Tibial nerve (tissue), 4 donors: ENCODE measurements at regions not wholly inside any gene's neighbourhood (a gene's known extent, or its start where the extent isn't known, plus 50 kb on each side); places are given as distances from the start of the nearest gene placed in this dataset.

Experiments used
- DNase-seq, 2 donors: peaks; one replicate each; pipeline ENCODE4 v3.0.0-alpha.2; 2019; ENCODE audit warnings: low spot score in 2 of 2
- H3K27ac ChIP-seq, 4 donors: fragments of 200-600 bp; sonication (generic) in 3 of 4; one replicate each; pipeline ENCODE4 v1.5.1; 2017 to 2019; ENCODE audit warnings: mild to moderate bottlenecking in 1 of 4
- H3K27me3 ChIP-seq, 2 donors: fragments of 200-600 bp; sonication (generic) in 1 of 2; one replicate each; pipeline versions ENCODE4 v1.5.1 to v1.6.0; 2017 to 2019
- H3K36me3 ChIP-seq, 3 donors: fragments of 200-600 bp; sonication (generic); one replicate each; pipeline ENCODE4 v1.5.1; 2018 to 2019
- H3K4me1 ChIP-seq, 4 donors: fragments of 200-600 bp; sonication (generic) in 3 of 4; one replicate each; pipeline ENCODE4 v1.5.1; 2017 to 2019
- H3K4me3 ChIP-seq, 4 donors: fragments of 200-600 bp; sonication (generic) in 3 of 4; one replicate each; pipeline ENCODE4 v1.5.1; 2017 to 2019; ENCODE audit warnings: mild to moderate bottlenecking in 1 of 4, moderate library complexity in 1 of 4
- H3K9me3 ChIP-seq, 4 donors: fragments of 200-600 bp; sonication (generic) in 3 of 4; one replicate each; pipeline ENCODE4 v1.5.1; 2017 to 2019
- EP300 ChIP-seq, 2 donors: sonication (generic); formaldehyde crosslinking; IDR thresholded peaks; one replicate each; pipeline ENCODE4 v1.6.1; 2017; ENCODE audit warnings: antibody characterized with exemption in 2 of 2, mild to moderate bottlenecking in 1 of 2
- POLR2A ChIP-seq, 2 donors: fragments of 450-650 bp; IDR thresholded peaks; one replicate each; pipeline ENCODE4 v1.6.1; 2017; ENCODE audit warnings: antibody characterized with exemption in 2 of 2, mild to moderate bottlenecking in 2 of 2, moderate library complexity in 2 of 2
- WGBS, 2 donors: methylation state at CpG; one replicate each; pipeline ENCODE4 v1.1.5; 2018; 5-methylcytosine and 5-hydroxymethylcytosine counted together
- TF ChIP-seq, protein P1 (sequence below), 5 experiments: fragments of 200-600 bp in 3 of 5; fragments of 450-650 bp in 2 of 5; sonication (generic) in 3 of 5; IDR thresholded peaks; one replicate each; pipeline ENCODE4 v1.5.1; 2016 to 2019; ENCODE audit warnings: antibody characterized with exemption in 5 of 5, mild to moderate bottlenecking in 3 of 5, moderate library complexity in 2 of 5

DNA sequence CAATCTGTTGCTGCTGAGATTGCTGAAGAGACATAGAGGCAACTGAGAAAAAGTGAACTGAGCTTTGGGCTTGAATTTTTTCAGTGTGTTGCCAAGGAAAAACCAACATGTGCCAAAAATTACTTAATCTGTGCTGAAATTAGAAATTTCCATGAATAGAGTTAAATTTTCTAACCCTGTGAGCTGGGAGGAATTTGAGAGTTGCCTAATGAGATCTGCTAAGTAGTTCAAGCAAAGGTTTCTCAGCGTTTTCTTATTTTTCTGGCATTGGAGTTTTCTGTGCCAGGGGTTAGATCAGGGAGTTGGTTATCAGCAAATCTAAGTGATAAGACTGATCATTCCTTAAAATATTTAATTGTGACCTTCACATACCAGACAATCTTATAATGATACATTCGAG, 457.5 kb upstream of the GNPDA2 start:
- H3K4me1 ChIP-seq = peaks cover 0 to 3% (median 0%) of the 10 kb centered on the region in 4 donors
- no peak overlapping the region for H3K4me3 ChIP-seq
- DNase-seq = no peak
- H3K9me3 ChIP-seq = no peaks in the 10 kb centered on the region
- no peak for TF ChIP-seq EP300 (IDR thresholded peaks at IDR 0.05)
- no peak for TF ChIP-seq POLR2A (IDR thresholded peaks at IDR 0.05)
- TF ChIP-seq, protein P1, sequence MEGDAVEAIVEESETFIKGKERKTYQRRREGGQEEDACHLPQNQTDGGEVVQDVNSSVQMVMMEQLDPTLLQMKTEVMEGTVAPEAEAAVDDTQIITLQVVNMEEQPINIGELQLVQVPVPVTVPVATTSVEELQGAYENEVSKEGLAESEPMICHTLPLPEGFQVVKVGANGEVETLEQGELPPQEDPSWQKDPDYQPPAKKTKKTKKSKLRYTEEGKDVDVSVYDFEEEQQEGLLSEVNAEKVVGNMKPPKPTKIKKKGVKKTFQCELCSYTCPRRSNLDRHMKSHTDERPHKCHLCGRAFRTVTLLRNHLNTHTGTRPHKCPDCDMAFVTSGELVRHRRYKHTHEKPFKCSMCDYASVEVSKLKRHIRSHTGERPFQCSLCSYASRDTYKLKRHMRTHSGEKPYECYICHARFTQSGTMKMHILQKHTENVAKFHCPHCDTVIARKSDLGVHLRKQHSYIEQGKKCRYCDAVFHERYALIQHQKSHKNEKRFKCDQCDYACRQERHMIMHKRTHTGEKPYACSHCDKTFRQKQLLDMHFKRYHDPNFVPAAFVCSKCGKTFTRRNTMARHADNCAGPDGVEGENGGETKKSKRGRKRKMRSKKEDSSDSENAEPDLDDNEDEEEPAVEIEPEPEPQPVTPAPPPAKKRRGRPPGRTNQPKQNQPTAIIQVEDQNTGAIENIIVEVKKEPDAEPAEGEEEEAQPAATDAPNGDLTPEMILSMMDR (IDR thresholded peaks at IDR 0.05) = no peak
- H3K27me3 ChIP-seq = no peaks in the 10 kb centered on the region
- 55 to 62% methylated on average over 2 of the region's 2 CpGs for WGBS, 2 donors
- H3K27ac ChIP-seq = no peak overlapping the region
- H3K36me3 ChIP-seq = no peaks in the 10 kb centered on the region

DNA sequence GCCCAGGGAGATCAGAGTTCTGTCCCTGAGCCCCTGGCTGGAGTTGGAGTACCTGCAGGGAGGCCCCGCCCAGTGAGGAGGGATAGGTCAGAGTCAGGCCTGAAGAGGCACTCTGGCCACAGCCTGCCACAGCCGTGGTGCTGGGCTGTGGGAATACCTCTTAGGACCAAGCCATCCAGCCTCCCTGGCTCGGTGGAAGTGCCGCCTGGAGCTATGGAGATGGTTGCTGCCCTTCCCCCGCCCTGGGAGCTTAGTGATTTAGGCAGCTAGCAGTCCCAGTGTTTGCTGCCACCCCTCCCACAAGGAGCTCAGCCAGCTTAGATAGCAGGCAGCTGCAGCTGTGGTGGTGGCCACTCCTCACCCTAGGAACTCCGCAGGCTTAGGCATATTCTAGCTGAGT, 446.3 kb upstream of the GNPDA2 start:
- no peaks in the 10 kb centered on the region for H3K9me3 ChIP-seq
- H3K27me3 ChIP-seq = no peaks in the 10 kb centered on the region
- no peak overlapping the region for H3K27ac ChIP-seq
- no peaks in the 10 kb centered on the region for H3K4me1 ChIP-seq
- DNase-seq = no peak
- no peak overlapping the region for H3K4me3 ChIP-seq
- 89 to 100% methylated on average over 3 to 6 of the region's 6 CpGs for WGBS, 2 donors
- TF ChIP-seq, protein P1 (IDR thresholded peaks at IDR 0.05) = no peak
- no peak for TF ChIP-seq EP300 (IDR thresholded peaks at IDR 0.05)
- TF ChIP-seq POLR2A (IDR thresholded peaks at IDR 0.05) = no peak
- H3K36me3 ChIP-seq = no peaks in the 10 kb centered on the region

DNA sequence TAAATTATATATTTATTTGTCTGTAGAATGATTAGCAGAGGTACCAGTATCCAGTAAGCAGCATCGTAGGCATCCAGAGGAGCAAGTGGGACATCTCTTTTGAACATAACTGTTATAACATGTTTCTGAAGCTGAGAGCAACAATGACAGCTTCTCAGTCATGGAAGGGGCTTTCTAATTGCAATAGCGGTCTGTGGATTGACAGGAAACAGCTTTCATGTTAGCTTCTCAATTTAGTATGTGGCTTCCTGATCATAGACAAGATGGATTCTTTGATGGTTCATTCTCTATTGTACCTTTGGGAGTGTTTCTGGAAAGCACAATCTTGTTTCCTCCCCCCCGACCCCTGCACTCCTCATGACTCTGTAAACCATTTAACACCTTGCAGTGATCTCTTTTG, 434.6 kb upstream of the GNPDA2 start:
- 73 to 75% methylated on average over 3 of the region's 3 CpGs for WGBS, 2 donors
- no peaks in the 10 kb centered on the region for H3K27me3 ChIP-seq

DNA sequence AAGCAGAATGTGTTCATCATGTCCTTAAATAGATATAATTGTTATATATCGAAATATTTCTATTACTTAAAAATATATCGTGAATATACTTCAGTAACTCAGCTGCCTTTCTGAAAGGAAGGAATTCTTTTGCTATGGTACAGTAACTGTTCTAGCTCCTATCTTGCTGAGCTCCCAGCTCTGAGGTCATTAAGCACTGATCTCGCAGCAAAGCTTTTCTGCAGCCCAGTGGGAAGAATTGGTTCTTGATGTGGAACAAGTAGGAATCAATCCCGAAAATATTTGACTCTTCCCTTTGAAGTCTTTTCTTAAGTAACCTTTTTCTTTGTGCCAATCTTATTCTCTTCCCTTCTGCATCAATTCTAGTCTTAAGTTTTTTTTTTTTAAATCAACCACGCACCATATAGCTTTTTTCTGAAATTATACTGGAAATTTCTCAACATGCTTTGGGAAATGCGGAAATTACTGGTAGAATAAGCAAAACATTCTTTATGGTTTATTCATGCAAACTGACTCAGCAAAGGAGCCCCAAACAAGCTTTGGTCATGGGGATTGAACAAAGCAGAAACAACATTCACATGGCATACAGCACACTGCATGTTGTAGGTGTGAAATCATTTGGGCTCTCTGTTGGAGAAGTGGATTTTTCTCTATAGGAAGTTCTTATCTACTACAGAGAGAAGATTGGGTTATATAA, 428.9 kb upstream of the GNPDA2 start:
- WGBS, 2 donors = 77 to 79% methylated on average over 6 of the region's 6 CpGs
- DNase-seq = no peak
- Histone ChIP-seq H3K9me3 (no peaks in the 10 kb centered on the region), H3K36me3 (no peaks in the 10 kb centered on the region), H3K4me3 (no peak overlapping the region), H3K27ac (no peak overlapping the region), H3K4me1 (no peaks in the 10 kb centered on the region), H3K27me3 (no peaks in the 10 kb centered on the region)
- TF ChIP-seq, protein P1 (IDR thresholded peaks at IDR 0.05) = no peak

More for the DNA sequence above, 434.6 kb upstream of the GNPDA2 start:
- Histone ChIP-seq H3K36me3 (no peaks in the 10 kb centered on the region), H3K4me3 (no peak overlapping the region), H3K9me3 (no peaks in the 10 kb centered on the region), H3K4me1 (no peaks in the 10 kb centered on the region), H3K27ac (no peak overlapping the region)
- TF ChIP-seq EP300 (IDR thresholded peaks at IDR 0.05) = no peak
- TF ChIP-seq, protein P1 (IDR thresholded peaks at IDR 0.05) = no peak
- no peak for DNase-seq

DNA sequence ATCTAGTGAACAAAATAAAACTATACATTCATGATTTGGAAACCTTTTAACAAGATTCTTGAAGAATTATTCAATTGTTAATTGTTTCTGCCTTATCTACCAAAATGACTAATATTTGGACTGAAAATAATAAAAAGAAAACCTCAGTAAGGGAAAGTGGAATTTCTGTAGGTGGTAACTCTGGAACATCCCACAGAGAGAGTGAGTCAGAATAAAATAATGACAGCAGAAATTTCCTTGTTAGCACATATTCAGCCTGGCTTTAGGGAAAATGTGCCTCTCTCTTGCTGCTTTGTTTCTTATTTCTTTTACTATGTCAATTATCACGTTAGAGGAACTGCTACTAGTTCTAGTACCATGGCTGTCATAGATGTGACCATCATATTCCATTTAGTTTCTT, 421.5 kb upstream of the GNPDA2 start:
- H3K4me3 ChIP-seq = no peak overlapping the region
- no peak overlapping the region for H3K27ac ChIP-seq
- H3K27me3 ChIP-seq = no peaks in the 10 kb centered on the region
- DNase-seq = no peak
- H3K4me1 ChIP-seq = no peaks in the 10 kb centered on the region
- no peaks in the 10 kb centered on the region for H3K36me3 ChIP-seq
- WGBS, 2 donors = 22 to 27% methylated on average over 1 of the region's 1 CpG
- H3K9me3 ChIP-seq = no peaks in the 10 kb centered on the region
- TF ChIP-seq POLR2A (IDR thresholded peaks at IDR 0.05) = no peak
- no peak for TF ChIP-seq EP300 (IDR thresholded peaks at IDR 0.05)
- TF ChIP-seq, protein P1 (IDR thresholded peaks at IDR 0.05) = no peak
